ENCODE measurements at regions not wholly inside any gene's neighbourhood (a gene's known extent, or its start where the extent isn't known, plus 50 kb on each side); places are given as distances from the start of the nearest gene placed in this dataset.

DNA sequence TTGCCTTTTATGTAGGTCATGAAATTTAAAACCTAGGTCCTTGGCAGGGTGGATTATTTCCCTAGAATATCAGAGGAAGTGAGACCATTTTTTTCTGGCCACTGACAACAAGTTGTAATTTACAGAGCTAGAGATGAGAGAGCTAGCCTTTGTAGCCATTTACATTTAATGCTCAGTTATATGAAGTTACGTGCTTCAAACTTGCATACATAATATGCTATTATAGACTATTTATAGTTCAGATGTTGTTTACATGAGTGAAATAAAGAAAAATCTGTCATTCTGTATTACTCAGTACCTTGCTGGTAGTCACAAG lies 234.9 kb upstream of the MBL2 start:
- no peak overlapping the region for H3K4me3 ChIP-seq
- no peaks in the 10 kb centered on the region for H3K9me3 ChIP-seq (ENCODE audit: low read depth)
- Mint-ChIP-seq H3K27me3 (ENCODE audit: insufficient read depth, low read depth) (no peaks in the 10 kb centered on the region), H3K4me3 (no peak overlapping the region), H3K36me3 (no peaks in the 10 kb centered on the region), H3K9me3 (no peaks in the 10 kb centered on the region), H3K4me1 (no peaks in the 10 kb centered on the region), H3K27ac (no peak overlapping the region)
- H4K20me1 ChIP-seq (ENCODE audit: low read depth) = no peaks in the 10 kb centered on the region
- no peak overlapping the region for H3K4me2 ChIP-seq
- no peaks in the 10 kb centered on the region for H3K4me1 ChIP-seq
- H3F3A ChIP-seq (ENCODE audit: low read depth) = no peaks in the 10 kb centered on the region
- DNase-seq (ENCODE audit: low spot score) = no peak
- no peaks in the 10 kb centered on the region for H3K27me3 ChIP-seq
- TF ChIP-seq, protein P1, sequence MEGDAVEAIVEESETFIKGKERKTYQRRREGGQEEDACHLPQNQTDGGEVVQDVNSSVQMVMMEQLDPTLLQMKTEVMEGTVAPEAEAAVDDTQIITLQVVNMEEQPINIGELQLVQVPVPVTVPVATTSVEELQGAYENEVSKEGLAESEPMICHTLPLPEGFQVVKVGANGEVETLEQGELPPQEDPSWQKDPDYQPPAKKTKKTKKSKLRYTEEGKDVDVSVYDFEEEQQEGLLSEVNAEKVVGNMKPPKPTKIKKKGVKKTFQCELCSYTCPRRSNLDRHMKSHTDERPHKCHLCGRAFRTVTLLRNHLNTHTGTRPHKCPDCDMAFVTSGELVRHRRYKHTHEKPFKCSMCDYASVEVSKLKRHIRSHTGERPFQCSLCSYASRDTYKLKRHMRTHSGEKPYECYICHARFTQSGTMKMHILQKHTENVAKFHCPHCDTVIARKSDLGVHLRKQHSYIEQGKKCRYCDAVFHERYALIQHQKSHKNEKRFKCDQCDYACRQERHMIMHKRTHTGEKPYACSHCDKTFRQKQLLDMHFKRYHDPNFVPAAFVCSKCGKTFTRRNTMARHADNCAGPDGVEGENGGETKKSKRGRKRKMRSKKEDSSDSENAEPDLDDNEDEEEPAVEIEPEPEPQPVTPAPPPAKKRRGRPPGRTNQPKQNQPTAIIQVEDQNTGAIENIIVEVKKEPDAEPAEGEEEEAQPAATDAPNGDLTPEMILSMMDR (IDR thresholded peaks at IDR 0.05) = no peak
- no peak for TF ChIP-seq EZH2 (IDR thresholded peaks at IDR 0.05)
- TF ChIP-seq EZH2phosphoT487 (IDR thresholded peaks at IDR 0.05) = no peak
- H3K36me3 ChIP-seq = no peaks in the 10 kb centered on the region
- no peak overlapping the region for H2AFZ ChIP-seq (replicated peaks)
- no peak overlapping the region for H3K9ac ChIP-seq
- H3K27ac ChIP-seq = no peak overlapping the region
- H3K79me2 ChIP-seq (ENCODE audit: low read depth) = no peaks in the 10 kb centered on the region

DNA sequence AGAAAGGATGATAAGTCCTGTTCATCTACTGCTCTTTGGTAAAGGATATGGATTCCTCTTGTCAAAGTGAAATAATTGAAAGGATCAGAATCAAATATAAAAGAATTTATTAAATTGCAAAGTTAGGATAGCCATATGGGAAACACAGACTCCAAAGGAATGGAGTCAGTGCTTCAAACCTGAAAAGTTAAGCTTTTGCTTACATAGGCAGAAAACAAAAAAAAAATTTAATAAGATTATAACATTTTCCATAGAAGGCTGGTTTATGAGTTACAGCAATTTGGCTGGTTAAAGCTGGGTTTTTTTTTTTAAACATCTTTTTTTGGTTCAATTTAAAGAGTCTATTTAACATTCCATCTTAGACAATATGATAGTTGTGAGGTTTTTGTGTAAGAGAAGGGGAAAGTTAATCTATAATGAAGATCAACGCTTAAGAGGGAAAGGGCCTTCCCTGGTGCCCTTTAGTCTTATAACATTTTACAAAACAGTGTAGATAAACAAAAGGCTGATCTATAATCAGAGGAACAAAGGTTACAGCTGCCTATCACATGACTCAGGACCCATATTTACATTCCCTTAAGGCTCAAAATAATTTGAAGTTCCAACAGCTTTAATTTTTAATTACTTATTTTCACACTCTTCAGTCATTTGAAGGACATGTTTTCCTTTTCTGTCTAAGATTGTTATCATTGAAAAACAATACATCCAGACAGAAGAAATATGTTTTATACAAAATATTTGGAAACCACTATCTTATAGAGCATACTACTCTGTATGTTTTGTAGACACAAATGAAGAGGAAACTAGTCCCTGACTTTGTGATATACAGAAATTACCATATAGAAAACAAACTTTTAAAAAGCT lies 234.3 kb upstream of the MBL2 start:
- Histone ChIP-seq H3F3A (ENCODE audit: low read depth) (no peaks in the 10 kb centered on the region), H3K4me2 (no peak overlapping the region), H2AFZ (replicated peaks) (no peak overlapping the region), H3K9ac (no peak overlapping the region), H3K36me3 (no peaks in the 10 kb centered on the region), H3K4me3 (no peak overlapping the region), H3K9me3 (ENCODE audit: low read depth) (no peaks in the 10 kb centered on the region), H3K27ac (no peak overlapping the region), H3K79me2 (ENCODE audit: low read depth) (no peaks in the 10 kb centered on the region), H4K20me1 (ENCODE audit: low read depth) (no peaks in the 10 kb centered on the region), H3K4me1 (no peaks in the 10 kb centered on the region), H3K27me3 (no peaks in the 10 kb centered on the region)
- Mint-ChIP-seq H3K27ac (no peak overlapping the region), H3K4me3 (no peak overlapping the region), H3K36me3 (no peaks in the 10 kb centered on the region), H3K9me3 (no peaks in the 10 kb centered on the region), H3K4me1 (no peaks in the 10 kb centered on the region), H3K27me3 (ENCODE audit: insufficient read depth, low read depth) (no peaks in the 10 kb centered on the region)
- TF ChIP-seq EZH2 (IDR thresholded peaks at IDR 0.05) (no peak), EZH2phosphoT487 (IDR thresholded peaks at IDR 0.05) (no peak)
- TF ChIP-seq, protein P1 (IDR thresholded peaks at IDR 0.05) = no peak
- no peak for DNase-seq (ENCODE audit: low spot score)

DNA sequence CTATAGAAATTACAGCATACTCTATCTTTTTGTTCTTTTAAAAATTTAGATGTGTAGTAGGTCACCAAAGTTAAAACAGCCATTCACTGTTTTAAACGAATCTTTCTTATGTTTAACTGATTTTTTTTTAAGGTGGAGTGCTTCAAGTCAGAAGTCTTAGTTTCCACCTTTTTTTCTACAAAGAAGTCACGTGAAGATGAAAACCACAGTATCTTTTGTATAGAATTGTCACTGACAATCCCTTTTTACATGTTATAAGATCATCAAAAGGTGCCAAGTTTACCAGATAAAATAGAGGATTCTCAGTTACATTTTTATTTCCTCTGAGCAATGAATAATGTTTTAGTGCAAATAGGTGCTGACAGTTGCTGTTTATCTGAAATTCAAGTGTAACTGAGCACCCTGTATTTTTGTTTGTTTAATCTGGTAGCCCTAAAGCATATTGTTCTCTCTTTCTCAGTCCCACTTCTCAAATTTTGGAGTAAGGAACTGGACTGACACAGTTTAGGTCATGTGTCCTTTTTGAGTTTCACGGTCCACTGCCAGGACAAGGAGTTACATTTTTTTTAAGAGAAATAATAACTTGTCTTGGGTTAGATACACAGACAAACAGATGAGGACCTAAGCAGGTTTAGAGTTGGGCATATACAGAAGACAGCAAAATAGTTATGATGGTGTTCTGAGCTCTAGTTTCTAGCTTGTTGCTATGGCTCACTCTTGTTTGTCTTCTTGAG lies 233.2 kb upstream of the MBL2 start:
- Histone ChIP-seq H3F3A (ENCODE audit: low read depth) (no peaks in the 10 kb centered on the region), H3K27ac (no peak overlapping the region), H3K4me3 (no peak overlapping the region), H3K4me1 (no peaks in the 10 kb centered on the region), H3K36me3 (no peaks in the 10 kb centered on the region), H2AFZ (replicated peaks) (no peak overlapping the region), H3K79me2 (ENCODE audit: low read depth) (no peaks in the 10 kb centered on the region), H3K4me2 (no peak overlapping the region), H3K27me3 (no peaks in the 10 kb centered on the region), H4K20me1 (ENCODE audit: low read depth) (no peaks in the 10 kb centered on the region), H3K9me3 (ENCODE audit: low read depth) (no peaks in the 10 kb centered on the region), H3K9ac (no peak overlapping the region)
- H3K27ac Mint-ChIP-seq = no peak overlapping the region
- DNase-seq (ENCODE audit: low spot score) = no peak
- H3K36me3 Mint-ChIP-seq = no peaks in the 10 kb centered on the region
- no peaks in the 10 kb centered on the region for H3K4me1 Mint-ChIP-seq
- no peaks in the 10 kb centered on the region for H3K27me3 Mint-ChIP-seq (ENCODE audit: insufficient read depth, low read depth)
- no peak overlapping the region for H3K4me3 Mint-ChIP-seq
- H3K9me3 Mint-ChIP-seq = no peaks in the 10 kb centered on the region
- TF ChIP-seq EZH2 (IDR thresholded peaks at IDR 0.05) = no peak
- TF ChIP-seq EZH2phosphoT487 (IDR thresholded peaks at IDR 0.05) = no peak
- TF ChIP-seq, protein P1 (IDR thresholded peaks at IDR 0.05) = no peak
